CD14-positive monocyte (primary cell): ENCODE measurements at regions not wholly inside any gene's neighbourhood (a gene's known extent, or its start where the extent isn't known, plus 50 kb on each side); places are given as distances from the start of the nearest gene placed in this dataset.

ENCODE experiments used
- DNase-seq, 3 donors: peaks; one replicate each; pipeline ENCODE4 v3.0.0-alpha.2; 2011 to 2022
- H2AFZ ChIP-seq: 2 replicates; pipeline ENCODE4 v1.6.0; 2012; ENCODE audit warnings: mild to moderate bottlenecking, low read depth, low read length, inconsistent platforms; ENCODE audit not compliant: insufficient read depth, poor library complexity, severe bottlenecking
- H3K27ac ChIP-seq, 2 donors: 1 replicate in 1 of 2; 2 replicates in 1 of 2; pipeline ENCODE4 v1.5.1; 2012 to 2013; ENCODE audit warnings: low read length in 2 of 2, control low read depth in 1 of 2, inconsistent platforms in 1 of 2, low read depth in 1 of 2, mild to moderate bottlenecking in 1 of 2
- H3K27me3 ChIP-seq, 2 donors: one replicate each; pipeline versions ENCODE4 v1.6.0 to v1.6.1; 2011 to 2013; ENCODE audit warnings: low read length in 2 of 2; ENCODE audit not compliant: control insufficient read depth in 2 of 2, insufficient read depth in 2 of 2
- H3K36me3 ChIP-seq, 2 donors: replicated peaks in 1 of 2; 1 replicate in 1 of 2; 2 replicates in 1 of 2; pipeline versions ENCODE4 v1.5.1 to v1.6.1; 2012 to 2013; ENCODE audit warnings: low read length in 2 of 2, control low read depth in 1 of 2, inconsistent platforms in 1 of 2, mild to moderate bottlenecking in 1 of 2; ENCODE audit not compliant: insufficient read depth in 2 of 2, control insufficient read depth in 1 of 2
- H3K4me1 ChIP-seq, 2 donors: 1 replicate in 1 of 2; 2 replicates in 1 of 2; pipeline versions ENCODE4 v1.5.1 to v1.6.1; 2012 to 2013; ENCODE audit warnings: low read length in 2 of 2, control low read depth in 1 of 2, inconsistent platforms in 1 of 2, mild to moderate bottlenecking in 1 of 2, moderate library complexity in 1 of 2; ENCODE audit not compliant: insufficient read depth in 2 of 2, control insufficient read depth in 1 of 2
- H3K4me2 ChIP-seq: replicated peaks from 2 replicates; pipeline ENCODE3; 2012; ENCODE audit warnings: low read length, moderate library complexity, mild to moderate bottlenecking; ENCODE audit not compliant: poor library complexity, severe bottlenecking; ENCODE audit errors: extremely low read depth
- H3K4me3 ChIP-seq, 3 experiments: fragments of 200-600 bp in 1 of 3; sonication (generic) in 1 of 3; replicated peaks in 1 of 3; 1 replicate in 2 of 3; 2 replicates in 1 of 3; pipeline ENCODE4 v1.5.1; 2011 to 2013; ENCODE audit warnings: low read length in 3 of 3, mild to moderate bottlenecking in 3 of 3, control low read depth in 2 of 3, low read depth in 2 of 3, inconsistent platforms in 1 of 3, moderate library complexity in 1 of 3
- H3K79me2 ChIP-seq: 2 replicates; pipeline ENCODE4 v1.6.0; 2012; ENCODE audit warnings: mild to moderate bottlenecking, control low read depth, inconsistent platforms, low read length, moderate library complexity; ENCODE audit not compliant: insufficient read depth
- H3K9ac ChIP-seq: 2 replicates; pipeline ENCODE4 v1.6.0; 2017; ENCODE audit warnings: low read length, mild to moderate bottlenecking; ENCODE audit not compliant: insufficient read depth, poor library complexity, severe bottlenecking
- H3K9me3 ChIP-seq, 2 donors: replicated peaks in 1 of 2; 1 replicate in 1 of 2; 2 replicates in 1 of 2; pipeline versions ENCODE4 v1.5.1 to v1.6.1; 2012 to 2013; ENCODE audit warnings: low read length in 2 of 2, control low read depth in 1 of 2; ENCODE audit not compliant: control insufficient read depth in 1 of 2, insufficient read depth in 1 of 2
- H4K20me1 ChIP-seq: 2 replicates; pipeline ENCODE4 v1.6.0; 2012; ENCODE audit warnings: mild to moderate bottlenecking, low read length, control low read depth, moderate library complexity; ENCODE audit not compliant: insufficient read depth
- H3K27ac Mint-ChIP-seq, 7 donors: one replicate each; pipeline ENCODE4 v1.8.0; 2020; ENCODE audit warnings: mild to moderate bottlenecking in 7 of 7, mixed read lengths in 7 of 7, moderate library complexity in 6 of 7, inconsistent platforms in 2 of 7
- H3K27me3 Mint-ChIP-seq, 3 donors: one replicate each; pipeline ENCODE4 v1.8.0; 2021 to 2022; ENCODE audit warnings: low read depth in 3 of 3, mild to moderate bottlenecking in 3 of 3, mixed read lengths in 3 of 3, moderate library complexity in 3 of 3, inconsistent platforms in 1 of 3
- H3K36me3 Mint-ChIP-seq, 2 donors: one replicate each; pipeline ENCODE4 v1.8.0; 2020; ENCODE audit warnings: mixed read lengths in 2 of 2, inconsistent platforms in 1 of 2, mild to moderate bottlenecking in 1 of 2
- H3K4me1 Mint-ChIP-seq: one replicate; pipeline ENCODE4 v1.8.0; 2020; ENCODE audit warnings: mild to moderate bottlenecking, mixed read lengths
- H3K4me3 Mint-ChIP-seq, 2 donors: one replicate each; pipeline ENCODE4 v1.8.0; 2020; ENCODE audit warnings: mild to moderate bottlenecking in 2 of 2, mixed read lengths in 2 of 2, moderate library complexity in 1 of 2
- H3K9me3 Mint-ChIP-seq, 7 donors: one replicate each; pipeline ENCODE4 v1.8.0; 2020 to 2022; ENCODE audit warnings: mixed read lengths in 7 of 7, mild to moderate bottlenecking in 6 of 7, moderate library complexity in 6 of 7, inconsistent platforms in 2 of 7
- WGBS: methylation state at CpG from one replicate; pipeline ENCODE4 v1.1.5; 2013; ENCODE audit warnings: missing lambda C conversion rate; ENCODE audit not compliant: insufficient coverage; 5-methylcytosine and 5-hydroxymethylcytosine counted together
- intact Hi-C, 2 donors: fragments of 100-400 bp; cut with micrococcal nuclease; formaldehyde crosslinking; loops; one replicate each; pipeline versions ENCODE4 v1.15.0 to v1.15.1; 2023
- TF ChIP-seq, protein P1 (sequence below): fragments of 200-600 bp; IDR thresholded peaks from one replicate; pipeline ENCODE4 v1.8.0; 2022; ENCODE audit warnings: antibody characterized with exemption, mild to moderate bottlenecking

DNA sequence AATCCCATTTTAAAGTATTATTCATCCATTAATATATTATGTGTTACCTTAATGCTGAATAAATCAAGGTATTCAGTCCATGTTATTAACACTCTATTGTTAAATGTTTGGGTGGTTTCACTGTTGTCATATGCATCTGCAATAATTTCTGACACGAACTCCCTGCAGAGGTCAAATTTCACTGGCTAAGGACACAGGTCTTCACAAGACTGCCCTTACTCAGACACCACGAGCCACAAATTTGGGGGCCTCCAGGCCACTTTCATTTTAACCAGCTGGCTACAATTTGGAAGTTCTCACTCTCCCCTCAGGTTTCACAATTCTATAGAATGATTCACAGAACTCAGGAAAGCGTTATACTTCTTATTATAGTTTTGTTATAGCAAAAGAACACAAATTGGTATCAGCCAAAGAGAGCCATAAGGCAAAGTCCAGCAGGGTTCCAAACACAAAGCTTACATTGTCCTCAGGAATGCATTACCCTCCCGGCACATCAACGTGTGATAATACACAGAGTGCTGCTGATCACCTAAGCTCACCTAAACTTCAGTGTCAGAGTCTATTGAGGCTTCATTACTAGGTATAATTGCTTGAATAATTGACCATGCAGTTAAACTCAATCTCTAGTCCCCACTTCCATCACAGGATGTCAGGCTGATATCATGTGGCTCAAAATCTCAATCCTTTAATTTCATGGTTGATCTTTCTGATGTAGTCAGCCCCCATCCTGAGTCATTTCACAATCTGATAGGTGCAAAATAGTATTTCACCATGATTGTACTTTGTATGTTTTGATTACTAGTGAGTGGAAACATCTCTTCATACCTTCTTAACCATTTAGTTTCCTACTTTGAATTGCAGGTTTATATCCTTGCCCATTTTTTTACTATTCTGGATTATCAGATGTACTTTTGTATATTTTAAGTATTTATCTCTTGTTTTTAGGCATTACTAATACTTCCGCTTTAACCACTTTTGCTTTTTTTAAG, 441.4 kb upstream of the AGTR1 start:
- intact Hi-C loops, result no loop called here
- no peaks in the 10 kb centered on the region for H3K36me3 Mint-ChIP-seq
- Histone ChIP-seq H3K4me2 (no peak overlapping the region), H3K27ac (no peak overlapping the region), H3K4me3 (no peak overlapping the region), H4K20me1 (no peaks in the 10 kb centered on the region), H3K9me3 (peaks cover 0 to 6% of the 10 kb centered on the region in 2 donors), H2AFZ (no peak overlapping the region), H3K79me2 (no peaks in the 10 kb centered on the region), H3K36me3 (no peaks in the 10 kb centered on the region), H3K4me1 (no peaks in the 10 kb centered on the region), H3K27me3 (no peaks in the 10 kb centered on the region), H3K9ac (no peak overlapping the region)
- peaks cover 0 to 6% (median 3%) of the 10 kb centered on the region in 7 donors for H3K9me3 Mint-ChIP-seq
- no peaks in the 10 kb centered on the region for H3K27me3 Mint-ChIP-seq
- H3K27ac Mint-ChIP-seq, result no peak overlapping the region
- H3K4me3 Mint-ChIP-seq, result no peak overlapping the region
- no peaks in the 10 kb centered on the region for H3K4me1 Mint-ChIP-seq
- TF ChIP-seq, protein P1, sequence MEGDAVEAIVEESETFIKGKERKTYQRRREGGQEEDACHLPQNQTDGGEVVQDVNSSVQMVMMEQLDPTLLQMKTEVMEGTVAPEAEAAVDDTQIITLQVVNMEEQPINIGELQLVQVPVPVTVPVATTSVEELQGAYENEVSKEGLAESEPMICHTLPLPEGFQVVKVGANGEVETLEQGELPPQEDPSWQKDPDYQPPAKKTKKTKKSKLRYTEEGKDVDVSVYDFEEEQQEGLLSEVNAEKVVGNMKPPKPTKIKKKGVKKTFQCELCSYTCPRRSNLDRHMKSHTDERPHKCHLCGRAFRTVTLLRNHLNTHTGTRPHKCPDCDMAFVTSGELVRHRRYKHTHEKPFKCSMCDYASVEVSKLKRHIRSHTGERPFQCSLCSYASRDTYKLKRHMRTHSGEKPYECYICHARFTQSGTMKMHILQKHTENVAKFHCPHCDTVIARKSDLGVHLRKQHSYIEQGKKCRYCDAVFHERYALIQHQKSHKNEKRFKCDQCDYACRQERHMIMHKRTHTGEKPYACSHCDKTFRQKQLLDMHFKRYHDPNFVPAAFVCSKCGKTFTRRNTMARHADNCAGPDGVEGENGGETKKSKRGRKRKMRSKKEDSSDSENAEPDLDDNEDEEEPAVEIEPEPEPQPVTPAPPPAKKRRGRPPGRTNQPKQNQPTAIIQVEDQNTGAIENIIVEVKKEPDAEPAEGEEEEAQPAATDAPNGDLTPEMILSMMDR, result no peak
- 93% methylated on average over 2 of the region's 6 CpGs for WGBS
- DNase-seq, result no peak

DNA sequence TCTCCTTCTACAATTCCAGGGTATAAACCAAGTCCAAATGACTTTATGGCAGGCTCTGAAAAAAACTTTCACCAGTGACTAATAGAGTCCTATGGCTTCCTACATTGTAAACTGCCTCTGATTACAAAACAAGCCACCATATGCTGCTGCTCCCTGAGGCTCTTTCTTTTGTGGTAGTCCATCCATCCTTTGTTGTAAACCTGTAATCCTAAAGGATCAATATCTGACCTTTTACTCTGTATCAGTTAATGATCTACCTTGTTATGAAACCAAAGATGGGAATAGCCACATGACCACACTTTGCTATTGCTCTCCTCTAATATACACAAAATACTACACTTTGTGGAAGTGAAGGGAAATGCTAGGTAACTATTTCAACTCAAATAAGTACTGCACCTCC, 434.7 kb upstream of the AGTR1 start:
- H3K9me3 ChIP-seq, result peaks cover 0 to 6% of the 10 kb centered on the region in 2 donors
- TF ChIP-seq, protein P1, result no peak
- no peaks in the 10 kb centered on the region for H3K4me1 ChIP-seq
- H3K79me2 ChIP-seq, result no peaks in the 10 kb centered on the region
- peaks cover 0 to 8% (median 2%) of the 10 kb centered on the region in 7 donors for H3K9me3 Mint-ChIP-seq
- H4K20me1 ChIP-seq, result no peaks in the 10 kb centered on the region
- H3K36me3 Mint-ChIP-seq, result no peaks in the 10 kb centered on the region
- H3K27me3 Mint-ChIP-seq, result peaks cover 0 to 2% (median 0%) of the 10 kb centered on the region in 3 donors
- H3K27ac ChIP-seq, result no peak overlapping the region
- no peak overlapping the region for H2AFZ ChIP-seq
- intact Hi-C loops, result no loop called here
- no peaks in the 10 kb centered on the region for H3K4me1 Mint-ChIP-seq
- H3K27ac Mint-ChIP-seq, result no peak overlapping the region
- no peak overlapping the region for H3K4me3 Mint-ChIP-seq
- no peak overlapping the region for H3K4me3 ChIP-seq
- no peak overlapping the region for H3K9ac ChIP-seq
- DNase-seq, result no peak
- H3K27me3 ChIP-seq, result no peaks in the 10 kb centered on the region
- H3K4me2 ChIP-seq, result no peak overlapping the region
- no peaks in the 10 kb centered on the region for H3K36me3 ChIP-seq
